Mucosa of descending colon (tissue), 3 donors: ENCODE measurements at regions not wholly inside any gene's neighbourhood (a gene's known extent, or its start where the extent isn't known, plus 50 kb on each side); places are given as distances from the start of the nearest gene placed in this dataset.
"Not testable (repeated sequence)": the region's sequence is repeated elsewhere in the genome, so short reads cannot be mapped to it uniquely, and the experiment has no call there.

Source experiments
- ATAC-seq: fragments of 200-7000 bp; cut with Tn5 transposase; one replicate; pipeline ENCODE4 v1.9.1; 2020; ENCODE audit warnings: mild to moderate bottlenecking, moderate library complexity
- DNase-seq, 3 donors: peaks; one replicate each; pipeline ENCODE4 v3.0.0-alpha.2; 2020
- H3K36me3 ChIP-seq: fragments of 200-600 bp; one replicate; pipeline ENCODE4 v1.8.0; 2021; ENCODE audit warnings: low read depth, mild to moderate bottlenecking
- H3K4me1 ChIP-seq: fragments of 200-600 bp; one replicate; pipeline ENCODE4 v1.8.0; 2021; ENCODE audit warnings: low read depth, mild to moderate bottlenecking
- H3K4me3 ChIP-seq: fragments of 200-600 bp; one replicate; pipeline ENCODE4 v1.8.0; 2021; ENCODE audit warnings: mild to moderate bottlenecking
- H3K9me3 ChIP-seq: fragments of 200-600 bp; one replicate; pipeline ENCODE4 v1.8.0; 2021; ENCODE audit warnings: mild to moderate bottlenecking
- CTCF ChIP-seq: fragments of 200-600 bp; IDR thresholded peaks from one replicate; pipeline ENCODE4 v1.8.0; 2022; ENCODE audit warnings: antibody characterized with exemption, mild to moderate bottlenecking
- intact Hi-C, 2 donors: fragments of 100-400 bp; cut with DNase I in 1 of 2; cut with micrococcal nuclease in 1 of 2; formaldehyde crosslinking; loops; one replicate each; pipeline versions ENCODE4 v1.11.0 to v1.11.1; 2022; cut with DNase I, micrococcal nuclease
- donor health status: DM: no; HTN: no; CAD: no; lungs with moderate emphysema.
- donor health status: DM: no; HTN: no; CAD: no.
- donor health status: DM: no; HTN: yes; CAD: no.

GRCh38 chr2:38243186-38243880 is 133.7 kb downstream of the ATL2 start:
- no peak for ATAC-seq
- no peaks in the 10 kb centered on the region for H3K36me3 ChIP-seq
- H3K4me1 ChIP-seq = no peaks in the 10 kb centered on the region
- no peak for DNase-seq
- no peak overlapping the region for H3K4me3 ChIP-seq
- TF ChIP-seq CTCF = no peak
- intact Hi-C loops = no loop called here
- H3K9me3 ChIP-seq = no peaks in the 10 kb centered on the region

- no peaks in the 10 kb centered on the region for H3K36me3 ChIP-seq
- no peak overlapping the region for H3K4me3 ChIP-seq
- H3K9me3 ChIP-seq = no peaks in the 10 kb centered on the region
- no peaks in the 10 kb centered on the region for H3K4me1 ChIP-seq
- no peak for TF ChIP-seq CTCF
- no peak for DNase-seq
- ATAC-seq = no peak
- intact Hi-C loops = no loop called here
These were observed 137.6 kb downstream of the ATL2 start for GRCh38 chr2:38239452-38239851.

GRCh38 chr2:38238705-38239104 is 138.4 kb downstream of the ATL2 start:
- H3K4me1 ChIP-seq, H3K4me3 ChIP-seq, H3K36me3 ChIP-seq, ATAC-seq, DNase-seq, intact Hi-C loops, H3K9me3 ChIP-seq: not testable (repeated sequence)

- no peak for TF ChIP-seq CTCF
- no peaks in the 10 kb centered on the region for H3K36me3 ChIP-seq
- DNase-seq (no peak), ATAC-seq (no peak)
- no peaks in the 10 kb centered on the region for H3K9me3 ChIP-seq
- no peaks in the 10 kb centered on the region for H3K4me1 ChIP-seq
- no peak overlapping the region for H3K4me3 ChIP-seq
- intact Hi-C loops = no loop called here
These were observed 139.8 kb downstream of the ATL2 start for GRCh38 chr2:38237311-38237710.

GRCh38 chr2:38233231-38233983 is 143.7 kb downstream of the ATL2 start:
- no peaks in the 10 kb centered on the region for H3K36me3 ChIP-seq
- no peaks in the 10 kb centered on the region for H3K4me1 ChIP-seq
- no peak for TF ChIP-seq CTCF
- H3K9me3 ChIP-seq = no peaks in the 10 kb centered on the region
- no peak for ATAC-seq
- intact Hi-C loops = no loop called here
- H3K4me3 ChIP-seq = no peak overlapping the region
- no peak for DNase-seq

- Histone ChIP-seq H3K4me1 (no peaks in the 10 kb centered on the region), H3K9me3 (no peaks in the 10 kb centered on the region), H3K4me3 (no peak overlapping the region), H3K36me3 (no peaks in the 10 kb centered on the region)
- no peak for ATAC-seq
- intact Hi-C loops = no loop called here
- DNase-seq = no peak
- TF ChIP-seq CTCF = no peak
These were observed 144.6 kb downstream of the ATL2 start for GRCh38 chr2:38232454-38232853.
